Activated CD8-positive, alpha-beta memory T cell treated with anti-CD3 and anti-CD28 coated beads for 48 hours (primary cell): ENCODE measurements at regions not wholly inside any gene's neighbourhood (a gene's known extent, or its start where the extent isn't known, plus 50 kb on each side); places are given as distances from the start of the nearest gene placed in this dataset.
A peak's percentile ranks its signal among the peaks of the same experiment; 100 is the strongest.

Source experiments
- DNase-seq, 3 experiments: peaks; one replicate each; pipeline ENCODE4 v3.0.0-alpha.2; 2020; ENCODE audit warnings: low read depth in 2 of 3, low spot score in 2 of 3

- DNase-seq = no peak
These were observed 62.9 kb upstream of the OXGR1 start for GRCh38 chr13:97057176-97057575.

GRCh38 chr13:97058391-97058790 is 64.1 kb upstream of the OXGR1 start:
- DNase-seq = no peak

DNA sequence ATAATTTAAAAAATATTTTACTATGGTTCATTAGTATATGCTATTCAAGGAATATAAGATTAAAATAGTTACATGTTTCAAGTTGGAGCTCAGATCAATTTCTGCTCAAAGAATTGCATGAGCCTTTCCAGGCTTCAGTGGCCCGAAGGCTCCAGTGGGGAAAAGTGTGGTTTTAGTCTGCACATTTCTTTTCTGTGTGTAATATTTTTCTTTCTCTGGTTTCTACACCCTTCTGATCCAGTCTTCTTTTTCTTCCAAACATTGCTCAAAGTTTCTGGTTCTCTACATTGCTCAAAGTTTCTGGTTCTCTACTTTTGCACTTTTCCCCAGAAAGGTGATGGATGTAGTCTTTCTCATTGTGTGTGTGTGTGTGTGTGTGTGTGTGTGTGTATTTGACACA is 64.7 kb upstream of the OXGR1 start:
- DNase-seq = no peak

DNA sequence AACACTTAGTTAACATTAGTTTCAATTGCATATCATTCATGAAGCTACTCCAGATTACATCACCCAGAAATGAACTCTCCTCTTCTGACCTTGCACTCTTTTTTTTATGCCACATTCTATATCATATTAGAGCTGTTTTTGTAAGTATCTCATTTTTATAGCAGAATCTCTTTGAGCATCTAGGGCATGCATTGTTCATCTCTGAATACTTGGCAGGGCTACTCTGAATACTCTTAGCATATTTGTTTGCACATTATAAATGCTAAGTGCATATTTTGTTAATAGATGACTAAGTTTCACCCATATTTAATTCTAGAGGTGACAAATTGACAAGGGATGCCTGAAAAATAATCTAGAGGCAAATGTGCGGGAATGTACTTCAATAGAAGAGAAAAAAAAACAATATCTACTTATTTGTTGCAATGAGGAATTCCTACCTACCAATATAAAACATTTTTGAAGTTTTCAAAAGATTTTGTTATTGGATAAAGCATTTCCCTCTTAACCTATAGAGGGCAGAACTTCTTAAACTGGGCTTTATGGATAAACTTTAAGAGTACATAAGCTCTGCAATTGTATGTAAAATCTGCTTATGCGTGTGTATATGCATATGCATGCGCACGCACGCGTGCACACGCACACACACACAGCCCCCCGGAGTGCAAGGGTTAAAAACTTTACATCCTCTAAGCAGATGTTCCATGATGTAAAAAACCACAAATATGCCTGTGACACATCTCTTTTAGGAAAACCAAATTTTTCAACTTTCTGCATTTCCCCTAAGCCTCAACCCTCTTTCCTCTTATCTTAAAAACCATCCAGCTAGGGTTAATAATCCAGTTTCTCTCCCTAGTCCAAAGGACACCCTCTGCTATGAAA is 73.0 kb upstream of the OXGR1 start:
- DNase-seq = no peak

GRCh38 chr13:97068151-97068550 is 73.9 kb upstream of the OXGR1 start:
- DNase-seq = no peak

DNA sequence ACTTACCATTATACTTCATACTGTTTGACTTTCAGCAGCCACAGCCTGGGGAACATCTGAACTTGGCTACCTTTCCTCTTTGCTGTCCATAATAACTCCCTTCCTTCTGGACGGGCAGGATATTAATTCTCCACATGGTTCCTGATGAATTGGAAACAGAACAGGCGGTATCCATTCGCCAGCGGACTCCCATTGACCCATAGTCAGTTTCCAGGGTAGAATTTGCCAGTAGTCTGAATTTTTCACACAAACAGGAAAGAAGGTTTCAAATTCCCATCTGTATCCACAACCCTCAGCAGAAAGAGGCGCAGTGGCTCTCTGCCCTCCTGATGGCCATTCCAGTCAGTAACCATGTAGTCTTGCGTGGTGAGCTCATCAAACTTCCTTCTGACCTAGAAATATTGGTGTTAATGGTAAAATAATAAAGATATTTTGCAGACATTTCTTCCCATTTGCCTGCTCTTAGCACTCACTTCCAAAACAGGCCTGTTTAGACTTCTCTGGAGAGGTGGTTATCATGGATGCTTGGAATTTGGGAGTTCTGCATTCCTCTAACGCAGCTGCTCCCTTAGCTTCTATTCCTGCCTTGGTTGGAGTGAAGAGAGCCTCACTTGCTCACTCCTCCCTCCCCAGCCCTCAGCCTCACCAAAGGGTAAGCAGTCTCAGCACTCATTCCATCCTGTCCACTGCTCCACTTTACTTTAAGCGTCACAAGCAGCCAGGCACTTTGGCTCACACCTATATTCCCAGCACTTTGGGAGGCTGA is 75.0 kb upstream of the OXGR1 start:
- no peak for DNase-seq

DNA sequence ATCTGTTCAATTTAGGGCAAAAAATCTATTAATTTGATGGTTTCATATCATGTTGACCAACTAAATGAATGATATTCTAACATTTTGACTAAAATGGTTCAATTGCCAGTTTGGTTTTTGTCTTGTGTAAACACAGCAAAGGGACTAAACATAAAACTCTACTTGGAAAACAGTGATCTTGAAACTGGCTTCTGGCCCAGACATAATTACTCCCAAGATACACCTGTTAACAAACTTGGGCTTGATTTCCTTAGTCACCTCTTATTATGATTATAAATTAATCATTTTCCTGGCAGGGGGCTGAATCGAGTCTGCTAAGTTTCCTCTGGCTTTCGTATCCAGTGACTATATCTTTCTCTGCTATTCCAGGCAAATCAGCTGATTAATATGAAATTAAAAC is 78.0 kb upstream of the OXGR1 start:
- DNase-seq = no peak

DNA sequence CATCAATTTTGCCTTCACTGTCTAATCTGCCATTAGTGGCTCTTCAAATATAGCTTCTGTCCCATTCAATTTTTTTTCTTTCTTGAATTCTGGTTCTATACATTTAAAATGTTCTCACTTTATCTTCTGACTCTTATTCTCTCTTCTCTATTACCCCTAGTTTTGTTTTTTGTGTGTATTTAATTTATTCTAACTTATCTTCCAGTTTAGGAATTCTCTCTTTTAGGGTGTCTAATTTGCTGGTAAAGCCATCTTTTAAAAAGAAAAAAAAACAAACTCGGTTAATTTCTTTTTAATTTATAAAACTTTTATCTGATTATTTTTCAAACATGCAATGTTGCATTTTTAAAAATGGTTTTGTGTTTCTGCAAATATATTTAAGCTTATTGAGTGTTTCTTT is 80.3 kb upstream of the OXGR1 start:
- DNase-seq = no peak

DNA sequence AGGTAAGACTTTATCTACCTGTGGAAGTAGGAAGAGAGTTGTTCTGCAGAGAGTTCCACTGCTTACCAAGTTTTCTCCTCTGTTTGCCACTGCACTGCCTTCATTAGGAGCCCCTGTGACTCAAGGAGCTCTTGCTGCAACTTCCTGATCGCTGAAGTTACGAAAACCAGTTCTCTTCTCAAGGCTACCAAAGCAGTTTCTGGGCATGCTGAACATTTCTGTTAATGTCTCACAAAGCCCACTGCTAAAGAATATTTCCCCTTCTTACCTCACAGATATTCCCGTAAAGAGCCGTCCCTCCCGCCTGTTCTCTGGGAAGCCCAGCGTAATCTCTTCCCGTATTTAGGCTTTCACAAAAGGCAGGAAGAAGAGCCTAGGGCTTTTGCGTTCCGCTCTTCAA is 82.6 kb upstream of the OXGR1 start:
- DNase-seq = no peak

DNA sequence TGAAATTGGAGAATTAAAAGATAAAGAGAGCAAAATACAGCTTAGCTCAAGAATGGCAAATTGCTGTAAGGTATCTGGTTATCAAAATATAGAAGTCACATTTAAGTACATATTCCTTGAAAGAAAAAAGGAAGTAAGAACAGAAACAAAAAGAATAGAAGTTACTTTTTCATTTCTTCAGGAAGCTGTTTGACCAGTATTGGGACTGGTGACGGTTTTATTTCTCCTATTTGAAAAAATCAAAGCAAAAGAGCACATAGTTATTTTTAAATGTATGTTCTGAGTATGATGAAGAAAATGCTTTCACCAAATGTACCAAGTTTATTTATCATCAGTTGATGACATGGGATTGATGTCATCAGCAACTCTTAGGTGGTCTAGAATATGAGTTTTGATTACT is 83.1 kb upstream of the OXGR1 start:
- DNase-seq = no peak

GRCh38 chr13:97079726-97080125 is 85.5 kb upstream of the OXGR1 start:
- no peak for DNase-seq

GRCh38 chr13:97082461-97083207 is 88.4 kb upstream of the OXGR1 start:
- DNase-seq = no peak

DNA sequence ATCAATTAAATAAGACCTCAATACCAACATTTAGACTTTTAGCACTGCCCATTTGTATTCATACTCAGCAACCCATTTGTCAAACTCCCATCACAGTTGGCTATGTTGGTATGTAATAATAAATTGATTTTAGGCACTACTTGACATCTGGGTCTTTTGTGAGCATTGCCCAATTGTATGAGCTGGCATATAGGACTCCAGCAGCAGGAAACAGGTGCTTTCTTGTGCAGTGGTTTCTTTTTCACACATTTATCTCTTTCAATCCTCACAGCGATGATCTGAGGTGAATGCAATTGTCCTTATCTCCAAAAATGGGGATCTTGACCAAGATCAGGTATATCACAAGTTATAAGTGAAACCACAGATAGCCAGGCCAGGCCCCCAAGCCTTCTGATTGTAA is 96.9 kb upstream of the OXGR1 start:
- DNase-seq = no peak

DNA sequence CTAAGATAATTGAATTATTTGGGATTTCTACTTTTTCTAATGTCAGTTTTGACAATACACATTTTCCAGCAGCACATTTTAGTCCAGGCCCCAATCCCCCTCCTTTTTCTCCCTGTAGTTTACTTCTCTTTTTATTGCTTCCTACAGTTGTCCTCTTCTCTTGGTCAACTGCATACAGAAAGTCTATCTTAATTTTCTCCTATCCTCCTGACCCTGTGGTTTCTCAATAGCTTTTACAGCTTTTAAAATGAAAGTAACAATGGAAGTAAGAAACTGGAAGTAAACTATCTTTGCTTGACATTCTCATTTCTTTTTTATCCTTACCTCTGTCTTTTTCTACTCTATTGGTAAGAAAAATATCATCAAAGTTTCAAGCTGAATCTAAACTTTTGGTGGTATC is 106.5 kb upstream of the OXGR1 start:
- DNase-seq = no peak

- DNase-seq = no peak
These were observed 107.8 kb upstream of the OXGR1 start for GRCh38 chr13:97101912-97102708.

- DNase-seq = no peak
These were observed 112.0 kb upstream of the OXGR1 start for GRCh38 chr13:97106323-97106722.

DNA sequence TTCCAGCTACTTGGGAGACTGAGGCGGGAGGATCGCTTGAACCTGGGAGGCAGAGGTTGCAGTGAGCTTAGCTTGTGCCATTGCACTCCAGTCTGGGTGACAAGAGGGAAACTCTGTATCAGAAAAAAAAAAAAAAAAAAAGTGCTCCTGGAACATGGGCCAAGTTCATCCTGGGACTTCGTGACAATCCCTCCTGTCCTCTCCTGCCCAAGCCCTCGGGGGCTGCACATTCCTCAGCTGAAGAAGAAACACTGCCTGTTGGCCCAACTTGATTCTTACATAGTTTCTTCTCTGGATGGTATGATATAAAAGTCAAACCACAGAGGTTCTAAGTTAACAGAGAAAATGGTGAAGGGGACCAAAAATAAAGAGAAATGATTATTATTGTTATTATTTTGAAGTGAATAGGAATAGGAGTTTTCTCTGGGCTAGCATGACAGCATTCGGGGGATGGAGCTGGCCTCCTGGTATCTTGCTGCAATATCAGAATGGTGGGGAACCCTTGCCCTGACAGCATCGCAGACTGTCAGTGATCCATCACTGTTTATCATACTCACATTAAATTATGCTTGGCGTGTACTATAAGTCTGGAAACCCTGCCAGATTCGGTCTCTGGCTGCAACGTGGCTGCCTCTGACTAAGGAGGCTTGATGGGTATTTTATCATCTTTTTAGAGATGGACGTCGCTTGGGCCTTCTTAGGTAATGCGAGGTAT is 113.7 kb upstream of the OXGR1 start:
- DNase-seq = no peak

GRCh38 chr13:97108530-97108900 is 113.6 kb upstream of the MBNL2 start:
- DNase-seq = no peak

- no peak for DNase-seq
These were observed 112.9 kb upstream of the MBNL2 start for GRCh38 chr13:97109256-97109655.

DNA sequence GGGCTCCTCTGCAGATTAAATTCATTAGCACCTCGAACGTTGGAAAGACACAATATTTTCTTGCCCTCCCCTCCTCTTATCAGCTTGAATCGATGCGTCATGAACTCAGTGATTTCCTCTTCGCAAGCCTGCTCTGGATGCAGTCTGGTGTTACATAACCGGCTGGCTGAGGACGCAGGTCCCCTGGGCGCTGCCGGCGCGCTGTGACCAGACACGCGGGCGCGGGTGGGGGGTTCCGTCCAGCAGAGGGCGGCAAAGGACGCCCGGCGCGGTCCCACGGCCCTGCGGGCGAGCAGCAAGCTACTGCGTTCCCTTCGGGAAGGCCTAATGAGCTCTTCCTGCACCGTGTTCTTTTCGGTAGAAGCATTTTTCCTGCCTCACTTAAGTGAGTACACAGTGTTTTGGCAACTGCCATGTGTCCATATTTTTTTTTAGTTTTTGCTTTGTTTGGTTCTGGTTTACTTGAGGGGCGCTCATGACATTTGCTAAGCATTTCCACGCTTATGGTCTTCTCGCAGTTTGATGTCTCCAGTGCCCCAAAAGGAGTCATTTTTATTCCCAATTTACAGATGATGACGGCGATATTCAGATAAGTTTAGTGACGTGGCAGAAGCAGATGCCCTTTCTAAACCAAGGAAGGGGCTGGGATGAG is 112.2 kb upstream of the MBNL2 start:
- peak; percentile 56 to 78 (median 64) for DNase-seq
